ENCODE measurements at regions not wholly inside any gene's neighbourhood (a gene's known extent, or its start where the extent isn't known, plus 50 kb on each side); places are given as distances from the start of the nearest gene placed in this dataset.

GRCh38 chr1:8084913-8085312, 58.8 kb upstream of the ERRFI1 start:
- Histone ChIP-seq H3K27ac (ENCODE audit: low read length) (peak overlapping the region; percentile 100), H3K4me3 (ENCODE audit: low read depth in 2 of 2, low read length in 2 of 2) (no peak overlapping the region), H3K27me3 (ENCODE audit: control insufficient read depth, insufficient read depth, low read length) (no peaks in the 10 kb centered on the region), H3K9me3 (ENCODE audit: control insufficient read depth, insufficient read depth, low read depth, low read length) (peaks cover 8% of the 10 kb centered on the region; the same call in 1 of the 2 replicates), H3K36me3 (ENCODE audit: control insufficient read depth, insufficient read depth, low read length) (no peaks in the 10 kb centered on the region), H3K4me1 (ENCODE audit: control insufficient read depth, insufficient read depth, low read length) (peaks cover 42% of the 10 kb centered on the region)
- DNase-seq (ENCODE audit: low read depth, low spot score) = no peak
- POLR2A ChIA-PET = no interaction called here
- TF ChIP-seq CTCF (IDR thresholded peaks at IDR 0.05) (no peak), POLR2AphosphoS5 (IDR thresholded peaks at IDR 0.05; ENCODE audit: low read depth, low read length) (no peak), REST (IDR thresholded peaks at IDR 0.05; ENCODE audit: insufficient read depth in 1 of 2, low read depth in 2 of 2, low read length in 1 of 2) (no peak), SIN3A (IDR thresholded peaks at IDR 0.05; ENCODE audit: borderline replicate concordance, insufficient read depth, low read depth, low read length) (no peak), TCF7L2 (IDR thresholded peaks at IDR 0.05; ENCODE audit: low read depth, low read length) (no peak)
- ATAC-seq = no peak
- in situ Hi-C loops (cut with HindIII; ENCODE audit: low pct_unique_long_range_greater_than_20kb, low sequenced_read_pairs) (loop anchor here (25.0 kb wide), 1 partner anchor 227 kb away; the partner anchor contains the start of gene SLC45A1), intact Hi-C loops (cut with micrococcal nuclease; ENCODE audit: unreplicated experiment) (no loop called here)
- CTCF ChIA-PET = no interaction called here
- no TSS peak for BruUV-seq (replicated peaks)

GRCh38 chr1:8083739-8084484, 57.8 kb upstream of the ERRFI1 start:
- H3K9me3 ChIP-seq (ENCODE audit: control insufficient read depth, insufficient read depth, low read depth, low read length) = peaks cover 8% of the 10 kb centered on the region; the same call in 1 of the 2 replicates
- H3K27ac ChIP-seq (ENCODE audit: low read length) = peak overlapping the region; percentile 100
- ChIA-PET CTCF (interaction anchor here (0.5 to 0.6 kb wide), 2 partner anchors 31 to 33 kb away, joined by 4 to 5 read pairs; no protein-coding TSS in a partner anchor), POLR2A (interaction anchor here (0.6 to 1.6 kb wide), 5 partner anchors 14 to 80 kb away, joined by 3 to 8 read pairs (median 3); no protein-coding TSS in a partner anchor)
- no TSS peak for BruUV-seq (replicated peaks)
- ATAC-seq (peak; percentile 90), DNase-seq (ENCODE audit: low read depth, low spot score) (no peak)
- intact Hi-C loops (cut with micrococcal nuclease; ENCODE audit: unreplicated experiment) (no loop called here), in situ Hi-C loops (cut with HindIII; ENCODE audit: low pct_unique_long_range_greater_than_20kb, low sequenced_read_pairs) (loop anchor here (25.0 kb wide), 1 partner anchor 228 kb away; the partner anchor contains the start of gene SLC45A1)
- H3K27me3 ChIP-seq (ENCODE audit: control insufficient read depth, insufficient read depth, low read length) = no peaks in the 10 kb centered on the region
- peaks cover 37% of the 10 kb centered on the region for H3K4me1 ChIP-seq (ENCODE audit: control insufficient read depth, insufficient read depth, low read length)
- H3K36me3 ChIP-seq (ENCODE audit: control insufficient read depth, insufficient read depth, low read length) = no peaks in the 10 kb centered on the region
- TF ChIP-seq TCF7L2 (IDR thresholded peaks at IDR 0.05; ENCODE audit: low read depth, low read length) (peak; percentile 86), SIN3A (IDR thresholded peaks at IDR 0.05; ENCODE audit: borderline replicate concordance, insufficient read depth, low read depth, low read length) (0 out of 2 replicates have a peak, but pooled peaks have one; percentile 29), POLR2AphosphoS5 (IDR thresholded peaks at IDR 0.05; ENCODE audit: low read depth, low read length) (peak; percentile 31; the same call in 1 of the 2 replicates), REST (IDR thresholded peaks at IDR 0.05; ENCODE audit: insufficient read depth in 1 of 2, low read depth in 2 of 2, low read length in 1 of 2) (no peak), CTCF (IDR thresholded peaks at IDR 0.05) (no peak)
- no peak overlapping the region for H3K4me3 ChIP-seq (ENCODE audit: low read depth in 2 of 2, low read length in 2 of 2)
